IMR-90 (cell line): ENCODE measurements at regions not wholly inside any gene's neighbourhood (a gene's known extent, or its start where the extent isn't known, plus 50 kb on each side); places are given as distances from the start of the nearest gene placed in this dataset.

ENCODE experiments used
- ATAC-seq: fragments of 200-7000 bp; cut with Tn5 transposase; 2 replicates; pipeline ENCODE4 v1.9.1; 2020; ENCODE audit warnings: low read depth, mild to moderate bottlenecking, moderate library complexity
- BruUV-seq: library from RNA; stranded (reverse); fragments of 400-500 nt; replicated peaks from 2 replicates; lab custom pipeline; 2021; lab: Mats Ljungman, UMichigan
- CTCF ChIA-PET: fragments of 300-600 bp; formaldehyde crosslinking; extraction: SDS; loops from one replicate; lab custom pipeline; 2021; ENCODE audit warnings: antibody characterized with exemption; lab: Yijun Ruan, JAX
- POLR2A ChIA-PET: fragments of 300-600 bp; sonication (Branson Sonifier 250); formaldehyde crosslinking; loops from one replicate; lab custom pipeline; 2022; ENCODE audit warnings: antibody characterized with exemption; ENCODE audit not compliant: unreplicated experiment; lab: Charles Lee
- DNase-seq: peaks from one replicate; pipeline ENCODE4 v3.0.0; 2013
- H2AFZ ChIP-seq: replicated peaks from 2 replicates; pipeline ENCODE3; 2013; ENCODE audit warnings: low read length, mild to moderate bottlenecking; ENCODE audit not compliant: poor library complexity
- H2AK5ac ChIP-seq: 2 replicates; pipeline ENCODE4 v1.6.1; 2013; ENCODE audit warnings: low read depth, low read length, inconsistent platforms
- H2AK9ac ChIP-seq: replicated peaks from 2 replicates; pipeline ENCODE3; 2013; ENCODE audit warnings: mild to moderate bottlenecking, low read depth, low read length, moderate library complexity; ENCODE audit not compliant: poor library complexity
- H2BK120ac ChIP-seq: 2 replicates; pipeline ENCODE4 v1.6.1; 2013; ENCODE audit warnings: low read depth, low read length, inconsistent platforms
- H2BK15ac ChIP-seq: 3 replicates; pipeline ENCODE4 v1.6.1; 2013; ENCODE audit warnings: low read depth, low read length, inconsistent platforms
- H2BK20ac ChIP-seq: 2 replicates; pipeline ENCODE4 v1.6.1; 2013; ENCODE audit warnings: low read depth, mild to moderate bottlenecking, inconsistent platforms, low read length, moderate library complexity
- H2BK5ac ChIP-seq: 2 replicates; pipeline ENCODE4 v1.6.1; 2013; ENCODE audit warnings: mild to moderate bottlenecking, low read depth, low read length, inconsistent platforms; ENCODE audit not compliant: poor library complexity, severe bottlenecking
- H3K14ac ChIP-seq: replicated peaks from 2 replicates; pipeline ENCODE4 v1.6.1; 2013; ENCODE audit warnings: low read depth, low read length, inconsistent platforms
- H3K18ac ChIP-seq: 2 replicates; pipeline ENCODE4 v1.6.1; 2013; ENCODE audit warnings: low read depth, low read length, control low read depth
- H3K23ac ChIP-seq: 2 replicates; pipeline ENCODE4 v1.6.1; 2013; ENCODE audit warnings: low read depth, low read length, inconsistent platforms
- H3K27ac ChIP-seq: 2 replicates; pipeline ENCODE4 v1.5.1; 2013; ENCODE audit warnings: mild to moderate bottlenecking, control low read depth, low read length; ENCODE audit not compliant: insufficient read depth
- H3K27me3 ChIP-seq: 2 replicates; pipeline ENCODE4 v1.6.1; 2013; ENCODE audit warnings: low read length; ENCODE audit not compliant: control insufficient read depth, insufficient read depth
- H3K36me3 ChIP-seq: 2 replicates; pipeline ENCODE4 v1.6.1; 2013; ENCODE audit warnings: low read length, mixed read lengths; ENCODE audit not compliant: control insufficient read depth, insufficient read depth
- H3K4ac ChIP-seq: 2 replicates; pipeline ENCODE4 v1.6.1; 2013; ENCODE audit warnings: low read depth, low read length, inconsistent platforms
- H3K4me1 ChIP-seq: 2 replicates; pipeline ENCODE4 v1.6.1; 2013; ENCODE audit warnings: low read length, mixed read lengths; ENCODE audit not compliant: control insufficient read depth, insufficient read depth
- H3K4me2 ChIP-seq: 2 replicates; pipeline ENCODE4 v1.6.1; 2013; ENCODE audit warnings: low read depth, mild to moderate bottlenecking, control low read depth, low read length, moderate library complexity
- H3K4me3 ChIP-seq: 2 replicates; pipeline ENCODE4 v1.5.1; 2013; ENCODE audit warnings: low read depth, mild to moderate bottlenecking, control low read depth, low read length, moderate library complexity; ENCODE audit not compliant: insufficient read depth
- H3K56ac ChIP-seq: 2 replicates; pipeline ENCODE4 v1.6.1; 2013; ENCODE audit warnings: low read length, inconsistent platforms; ENCODE audit not compliant: insufficient read depth; ENCODE audit errors: extremely low read depth
- H3K79me1 ChIP-seq, 2 experiments: 2 replicates each; pipeline ENCODE4 v1.6.1; 2013; ENCODE audit warnings: low read length in 2 of 2, inconsistent platforms in 1 of 2, low read depth in 1 of 2
- H3K9ac ChIP-seq: 2 replicates; pipeline ENCODE4 v1.6.1; 2013; ENCODE audit warnings: low read depth, low read length, control low read depth
- H3K9me1 ChIP-seq: 2 replicates; pipeline ENCODE4 v1.6.1; 2013; ENCODE audit warnings: low read length, inconsistent platforms; ENCODE audit not compliant: insufficient read depth
- H3K9me3 ChIP-seq: 2 replicates; pipeline ENCODE4 v1.6.1; 2013; ENCODE audit warnings: low read length; ENCODE audit not compliant: control insufficient read depth, insufficient read depth
- H4K20me1 ChIP-seq: 2 replicates; pipeline ENCODE4 v1.6.1; 2013; ENCODE audit warnings: low read length, inconsistent platforms; ENCODE audit not compliant: insufficient read depth
- H4K5ac ChIP-seq: 2 replicates; pipeline ENCODE4 v1.6.1; 2013; ENCODE audit warnings: mild to moderate bottlenecking, low read depth, low read length, control low read depth
- H4K8ac ChIP-seq, 2 experiments: 2 replicates each; pipeline ENCODE4 v1.6.1; 2013; ENCODE audit warnings: low read depth in 2 of 2, low read length in 2 of 2, control low read depth in 1 of 2, inconsistent platforms in 1 of 2
- H4K91ac ChIP-seq: 2 replicates; pipeline ENCODE4 v1.6.1; 2013; ENCODE audit warnings: low read depth, low read length, inconsistent platforms; ENCODE audit not compliant: insufficient read depth
- BHLHE40 ChIP-seq: fragments of 150-350 bp; IDR thresholded peaks from 2 replicates; pipeline ENCODE4 v1.6.1; 2016; ENCODE audit warnings: mild to moderate bottlenecking, low read depth, low read length
- CEBPB ChIP-seq: IDR thresholded peaks from 2 replicates; pipeline ENCODE4 v1.6.1; 2012; ENCODE audit warnings: low read depth, low read length, improper control_type of control experiment
- CHD1 ChIP-seq: IDR thresholded peaks from 2 replicates; pipeline ENCODE4 v1.6.1; 2012; ENCODE audit warnings: low read depth, low read length, improper control_type of control experiment
- FOS ChIP-seq: fragments of 150-350 bp; IDR thresholded peaks from 2 replicates; pipeline ENCODE4 v1.6.1; 2016; ENCODE audit warnings: low read depth, low read length
- MAFK ChIP-seq: IDR thresholded peaks from 2 replicates; pipeline ENCODE4 v1.6.1; 2012; ENCODE audit warnings: low read depth, low read length, improper control_type of control experiment
- MAZ ChIP-seq: IDR thresholded peaks from 2 replicates; pipeline ENCODE4 v1.6.1; 2012; ENCODE audit warnings: low read depth, mild to moderate bottlenecking, low read length, improper control_type of control experiment, moderate library complexity, borderline replicate concordance
- MXI1 ChIP-seq: IDR thresholded peaks from 2 replicates; pipeline ENCODE4 v1.6.1; 2012; ENCODE audit warnings: low read depth, mild to moderate bottlenecking, low read length, moderate library complexity, borderline replicate concordance
- NFE2L2 ChIP-seq: fragments of 150-350 bp; IDR thresholded peaks from 2 replicates; pipeline ENCODE4 v1.6.1; 2016; ENCODE audit warnings: low read depth, mild to moderate bottlenecking, low read length
- POLR2A ChIP-seq: IDR thresholded peaks from 2 replicates; pipeline ENCODE4 v1.6.1; 2012; ENCODE audit warnings: mild to moderate bottlenecking, low read depth, low read length
- RAD21 ChIP-seq: IDR thresholded peaks from 2 replicates; pipeline ENCODE4 v1.6.1; 2012; ENCODE audit warnings: low read length, improper control_type of control experiment
- RCOR1 ChIP-seq: IDR thresholded peaks from 2 replicates; pipeline ENCODE4 v1.6.1; 2012; ENCODE audit warnings: mild to moderate bottlenecking, low read length, improper control_type of control experiment; ENCODE audit not compliant: insufficient replicate concordance
- RFX5 ChIP-seq: IDR thresholded peaks from 2 replicates; pipeline ENCODE4 v1.8.0; 2012; ENCODE audit warnings: low read depth, mild to moderate bottlenecking, low read length, moderate library complexity
- SMC3 ChIP-seq: fragments of 150-350 bp; IDR thresholded peaks from 2 replicates; pipeline ENCODE4 v1.6.1; 2016; ENCODE audit warnings: low read depth, mild to moderate bottlenecking, antibody characterized with exemption, low read length, moderate library complexity
- WGBS, 2 experiments: methylation state at CpG; one replicate each; pipeline versions ENCODE4 v1.1.5 to v1.1.7; 2013; ENCODE audit warnings: missing lambda C conversion rate in 2 of 2; ENCODE audit not compliant: insufficient read length in 1 of 2; ENCODE audit errors: extremely low coverage in 2 of 2; 5-methylcytosine and 5-hydroxymethylcytosine counted together
- dilution Hi-C: fragments of 300-500 bp; cut with HindIII; formaldehyde crosslinking; loops from one replicate; pipeline ENCODE4 v1.14.3; 2018; ENCODE audit warnings: low sequenced_read_pairs; ENCODE audit not compliant: unreplicated experiment
- in situ Hi-C: fragments of 300-500 bp; cut with MboI; formaldehyde crosslinking; loops from 3 replicates; pipeline ENCODE4 v1.14.3; 2019; ENCODE audit warnings: low sequenced_read_pairs, inconsistent platforms, mixed read lengths
- intact Hi-C: fragments of 100-400 bp; cut with micrococcal nuclease; formaldehyde crosslinking; loops from 2 replicates; pipeline ENCODE4 v1.10.0; 2022
- TF ChIP-seq, protein P1 (sequence below): fragments of 150-350 bp; IDR thresholded peaks from 2 replicates; pipeline ENCODE4 v1.6.1; 2017; ENCODE audit warnings: mild to moderate bottlenecking, antibody characterized with exemption, low read length, low read depth
- TF ChIP-seq, protein P2 (sequence below): conservative IDR thresholded peaks from 2 replicates; pipeline ENCODE4 v1.5.1; 2012; ENCODE audit warnings: mild to moderate bottlenecking, low read depth, low read length, improper control_type of control experiment
- TF ChIP-seq, protein P3 (sequence below): fragments of 150-350 bp; IDR thresholded peaks from 2 replicates; pipeline ENCODE4 v1.6.1; 2016; ENCODE audit warnings: low read depth, mild to moderate bottlenecking, low read length, moderate library complexity, borderline replicate concordance

GRCh38 chr1:199955235-199955634, 72.3 kb upstream of the NR5A2 start:
- BruUV-seq: no TSS peak

More at GRCh38 chr1:199955235-199955634, 72.3 kb upstream of the NR5A2 start:
- in situ Hi-C loops: no loop called here
- H3K4me3 ChIP-seq: no peak overlapping the region
- H3K14ac ChIP-seq: no peak overlapping the region
- no peak overlapping the region for H2AK5ac ChIP-seq
- ChIA-PET POLR2A (no interaction called here), CTCF (interaction anchor here (0.7 kb wide), 2 partner anchors 8 to 16 kb away, joined by 4 to 5 read pairs; no protein-coding TSS in a partner anchor)
- H4K91ac ChIP-seq: no peak overlapping the region
- intact Hi-C loops: no loop called here
- H2BK20ac ChIP-seq: no peak overlapping the region
- no peak overlapping the region for H3K23ac ChIP-seq
- H4K20me1 ChIP-seq: no peaks in the 10 kb centered on the region
- ATAC-seq (no peak), DNase-seq (no peak)
- H2AFZ ChIP-seq: no peak overlapping the region
- H4K5ac ChIP-seq: no peak overlapping the region
- no peak overlapping the region for H3K27ac ChIP-seq
- no peaks in the 10 kb centered on the region for H3K36me3 ChIP-seq
- H3K18ac ChIP-seq: no peak overlapping the region
- H2BK5ac ChIP-seq: no peak overlapping the region
- dilution Hi-C loops: no loop called here
- no peak overlapping the region for H2AK9ac ChIP-seq
- no peak overlapping the region for H4K8ac ChIP-seq
- 50% methylated on average over 1 of the region's 4 CpGs; no CpG with 5 or more reads in 1 of the 2 experiments for WGBS, 2 experiments
- H3K79me1 ChIP-seq: no peaks in the 10 kb centered on the region
- H3K4ac ChIP-seq: no peak overlapping the region
- no peaks in the 10 kb centered on the region for H3K4me1 ChIP-seq
- no peaks in the 10 kb centered on the region for H3K9me1 ChIP-seq
- no peak overlapping the region for H3K4me2 ChIP-seq
- H3K27me3 ChIP-seq: no peaks in the 10 kb centered on the region
- no peak overlapping the region for H3K56ac ChIP-seq
- H2BK15ac ChIP-seq: no peak overlapping the region
- no peak overlapping the region for H3K9ac ChIP-seq
- H2BK120ac ChIP-seq: no peak overlapping the region
- no peak for TF ChIP-seq NFE2L2
- TF ChIP-seq RCOR1: no peak
- TF ChIP-seq CHD1: no peak
- TF ChIP-seq MAFK: no peak
- TF ChIP-seq, protein P1, sequence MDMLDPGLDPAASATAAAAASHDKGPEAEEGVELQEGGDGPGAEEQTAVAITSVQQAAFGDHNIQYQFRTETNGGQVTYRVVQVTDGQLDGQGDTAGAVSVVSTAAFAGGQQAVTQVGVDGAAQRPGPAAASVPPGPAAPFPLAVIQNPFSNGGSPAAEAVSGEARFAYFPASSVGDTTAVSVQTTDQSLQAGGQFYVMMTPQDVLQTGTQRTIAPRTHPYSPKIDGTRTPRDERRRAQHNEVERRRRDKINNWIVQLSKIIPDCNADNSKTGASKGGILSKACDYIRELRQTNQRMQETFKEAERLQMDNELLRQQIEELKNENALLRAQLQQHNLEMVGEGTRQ: no peak
- no peak for TF ChIP-seq MXI1
- TF ChIP-seq, protein P2, sequence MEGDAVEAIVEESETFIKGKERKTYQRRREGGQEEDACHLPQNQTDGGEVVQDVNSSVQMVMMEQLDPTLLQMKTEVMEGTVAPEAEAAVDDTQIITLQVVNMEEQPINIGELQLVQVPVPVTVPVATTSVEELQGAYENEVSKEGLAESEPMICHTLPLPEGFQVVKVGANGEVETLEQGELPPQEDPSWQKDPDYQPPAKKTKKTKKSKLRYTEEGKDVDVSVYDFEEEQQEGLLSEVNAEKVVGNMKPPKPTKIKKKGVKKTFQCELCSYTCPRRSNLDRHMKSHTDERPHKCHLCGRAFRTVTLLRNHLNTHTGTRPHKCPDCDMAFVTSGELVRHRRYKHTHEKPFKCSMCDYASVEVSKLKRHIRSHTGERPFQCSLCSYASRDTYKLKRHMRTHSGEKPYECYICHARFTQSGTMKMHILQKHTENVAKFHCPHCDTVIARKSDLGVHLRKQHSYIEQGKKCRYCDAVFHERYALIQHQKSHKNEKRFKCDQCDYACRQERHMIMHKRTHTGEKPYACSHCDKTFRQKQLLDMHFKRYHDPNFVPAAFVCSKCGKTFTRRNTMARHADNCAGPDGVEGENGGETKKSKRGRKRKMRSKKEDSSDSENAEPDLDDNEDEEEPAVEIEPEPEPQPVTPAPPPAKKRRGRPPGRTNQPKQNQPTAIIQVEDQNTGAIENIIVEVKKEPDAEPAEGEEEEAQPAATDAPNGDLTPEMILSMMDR: no peak
- no peak for TF ChIP-seq FOS
- no peak for TF ChIP-seq RFX5
- TF ChIP-seq POLR2A: no peak
- no peak for TF ChIP-seq MAZ
- no peak for TF ChIP-seq RAD21
- TF ChIP-seq BHLHE40: no peak
- TF ChIP-seq CEBPB: no peak
- TF ChIP-seq, protein P3, sequence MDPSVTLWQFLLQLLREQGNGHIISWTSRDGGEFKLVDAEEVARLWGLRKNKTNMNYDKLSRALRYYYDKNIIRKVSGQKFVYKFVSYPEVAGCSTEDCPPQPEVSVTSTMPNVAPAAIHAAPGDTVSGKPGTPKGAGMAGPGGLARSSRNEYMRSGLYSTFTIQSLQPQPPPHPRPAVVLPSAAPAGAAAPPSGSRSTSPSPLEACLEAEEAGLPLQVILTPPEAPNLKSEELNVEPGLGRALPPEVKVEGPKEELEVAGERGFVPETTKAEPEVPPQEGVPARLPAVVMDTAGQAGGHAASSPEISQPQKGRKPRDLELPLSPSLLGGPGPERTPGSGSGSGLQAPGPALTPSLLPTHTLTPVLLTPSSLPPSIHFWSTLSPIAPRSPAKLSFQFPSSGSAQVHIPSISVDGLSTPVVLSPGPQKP: no peak
- no peak for TF ChIP-seq SMC3
- H3K9me3 ChIP-seq: no peaks in the 10 kb centered on the region
